ENCODE measurements at regions not wholly inside any gene's neighbourhood (a gene's known extent, or its start where the extent isn't known, plus 50 kb on each side); places are given as distances from the start of the nearest gene placed in this dataset.

DNA sequence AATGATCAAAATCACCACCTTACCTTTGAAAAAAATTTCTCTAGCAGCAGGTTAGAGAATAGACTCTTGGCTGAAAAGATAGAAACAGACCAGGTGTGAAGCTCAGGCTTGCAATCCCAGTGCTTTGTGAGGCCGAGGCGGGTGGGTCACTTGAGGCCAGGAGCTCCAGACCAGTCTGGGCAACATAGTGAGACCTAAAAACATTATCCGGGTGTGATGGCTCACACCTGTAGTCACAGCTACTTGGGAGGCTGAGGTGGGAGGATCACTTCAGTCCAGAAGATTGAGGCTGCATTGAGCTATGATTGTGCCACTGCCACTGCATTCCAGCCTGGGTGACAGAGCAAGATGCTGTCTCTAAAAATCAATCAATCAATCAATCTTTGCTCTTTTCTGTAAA lies 105.3 kb upstream of the TBX3 start:
- Mint-ChIP-seq H3K9me3 (ENCODE audit: unreplicated experiment) (no peaks in the 10 kb centered on the region), H3K36me3 (ENCODE audit: insufficient read depth, unreplicated experiment) (peaks cover 5% of the 10 kb centered on the region), H3K4me3 (ENCODE audit: unreplicated experiment) (no peak overlapping the region), H3K4me1 (ENCODE audit: insufficient read depth, unreplicated experiment) (no peaks in the 10 kb centered on the region), H3K27ac (ENCODE audit: low read depth, unreplicated experiment) (no peak overlapping the region), H3K27me3 (ENCODE audit: insufficient read depth, unreplicated experiment) (no peaks in the 10 kb centered on the region)
- ChIA-PET POLR2A (no interaction called here), CTCF (no interaction called here)
- DNase-seq (ENCODE audit: unreplicated experiment): no peak
- TF ChIP-seq, protein P1, sequence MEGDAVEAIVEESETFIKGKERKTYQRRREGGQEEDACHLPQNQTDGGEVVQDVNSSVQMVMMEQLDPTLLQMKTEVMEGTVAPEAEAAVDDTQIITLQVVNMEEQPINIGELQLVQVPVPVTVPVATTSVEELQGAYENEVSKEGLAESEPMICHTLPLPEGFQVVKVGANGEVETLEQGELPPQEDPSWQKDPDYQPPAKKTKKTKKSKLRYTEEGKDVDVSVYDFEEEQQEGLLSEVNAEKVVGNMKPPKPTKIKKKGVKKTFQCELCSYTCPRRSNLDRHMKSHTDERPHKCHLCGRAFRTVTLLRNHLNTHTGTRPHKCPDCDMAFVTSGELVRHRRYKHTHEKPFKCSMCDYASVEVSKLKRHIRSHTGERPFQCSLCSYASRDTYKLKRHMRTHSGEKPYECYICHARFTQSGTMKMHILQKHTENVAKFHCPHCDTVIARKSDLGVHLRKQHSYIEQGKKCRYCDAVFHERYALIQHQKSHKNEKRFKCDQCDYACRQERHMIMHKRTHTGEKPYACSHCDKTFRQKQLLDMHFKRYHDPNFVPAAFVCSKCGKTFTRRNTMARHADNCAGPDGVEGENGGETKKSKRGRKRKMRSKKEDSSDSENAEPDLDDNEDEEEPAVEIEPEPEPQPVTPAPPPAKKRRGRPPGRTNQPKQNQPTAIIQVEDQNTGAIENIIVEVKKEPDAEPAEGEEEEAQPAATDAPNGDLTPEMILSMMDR (IDR thresholded peaks at IDR 0.05; ENCODE audit: unreplicated experiment): no peak
- intact Hi-C loops (cut with micrococcal nuclease): no loop called here
- no TSS peak for BruUV-seq (replicated peaks)

DNA sequence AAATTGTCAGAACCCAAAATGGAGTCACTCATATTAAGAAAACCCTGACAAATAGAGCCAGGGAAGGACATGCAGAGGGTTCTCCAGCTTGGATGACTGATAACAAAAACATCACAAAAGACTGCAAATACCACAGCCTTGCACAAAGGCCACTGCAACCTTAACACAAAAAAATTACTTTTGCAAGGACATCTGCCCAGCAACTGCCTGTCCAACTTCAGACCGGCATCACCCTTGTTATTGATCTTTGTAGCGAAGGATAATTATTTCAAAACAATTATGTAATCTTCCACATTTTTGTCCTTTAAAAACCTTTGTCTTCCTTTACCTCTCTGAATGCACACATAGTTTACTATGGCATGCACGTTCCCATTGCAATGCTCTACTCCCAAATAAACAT lies 100.6 kb upstream of the TBX3 start:
- Mint-ChIP-seq H3K36me3 (ENCODE audit: insufficient read depth, unreplicated experiment) (peaks cover 5% of the 10 kb centered on the region), H3K9me3 (ENCODE audit: unreplicated experiment) (no peaks in the 10 kb centered on the region), H3K4me1 (ENCODE audit: insufficient read depth, unreplicated experiment) (peaks cover under 1% of the 10 kb centered on the region), H3K27me3 (ENCODE audit: insufficient read depth, unreplicated experiment) (no peaks in the 10 kb centered on the region), H3K4me3 (ENCODE audit: unreplicated experiment) (no peak overlapping the region), H3K27ac (ENCODE audit: low read depth, unreplicated experiment) (no peak overlapping the region)
- intact Hi-C loops (cut with micrococcal nuclease): no loop called here
- TF ChIP-seq, protein P1 (IDR thresholded peaks at IDR 0.05; ENCODE audit: unreplicated experiment): no peak
- POLR2A ChIA-PET: interaction anchor here (1.1 kb wide), 1 partner anchor 100 kb away, joined by 3 read pairs; the partner anchor contains the start of gene TBX3
- BruUV-seq (replicated peaks): no TSS peak
- no peak for DNase-seq (ENCODE audit: unreplicated experiment)
- CTCF ChIA-PET: interaction anchor here (0.6 kb wide), 2 partner anchors 11 to 658 kb away, joined by 3 read pairs; no protein-coding TSS in a partner anchor

DNA sequence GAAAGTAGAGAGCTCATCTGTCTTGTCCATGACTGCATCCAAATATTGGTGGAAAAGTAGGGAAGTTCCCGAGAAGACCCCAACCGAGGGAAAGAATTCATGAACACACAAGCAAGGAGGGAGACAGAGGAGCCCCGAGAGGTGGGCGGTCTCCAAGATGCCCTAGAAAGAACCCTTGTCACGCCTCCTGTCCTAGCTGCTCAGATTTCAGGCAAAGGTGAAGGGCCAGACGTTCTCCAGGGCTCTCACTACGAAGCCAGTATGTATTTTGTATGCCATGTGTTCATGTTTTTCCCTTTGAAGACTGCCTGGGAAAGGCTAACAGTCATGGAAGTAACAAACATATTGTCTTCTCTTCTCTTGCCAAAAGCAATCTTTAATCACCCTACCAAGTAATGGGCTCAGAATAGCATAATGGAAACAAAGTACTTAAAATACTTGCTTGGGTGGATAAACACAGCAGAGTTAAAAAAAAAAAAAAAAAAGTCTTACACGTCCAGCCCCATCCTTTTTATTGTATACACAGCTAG lies 99.2 kb upstream of the TBX3 start:
- no TSS peak for BruUV-seq (replicated peaks)
- no peaks in the 10 kb centered on the region for H3K9me3 Mint-ChIP-seq (ENCODE audit: unreplicated experiment)
- POLR2A ChIA-PET: interaction anchor here (0.6 kb wide), 1 partner anchor 154 kb away, joined by 3 read pairs; no protein-coding TSS in a partner anchor

DNA sequence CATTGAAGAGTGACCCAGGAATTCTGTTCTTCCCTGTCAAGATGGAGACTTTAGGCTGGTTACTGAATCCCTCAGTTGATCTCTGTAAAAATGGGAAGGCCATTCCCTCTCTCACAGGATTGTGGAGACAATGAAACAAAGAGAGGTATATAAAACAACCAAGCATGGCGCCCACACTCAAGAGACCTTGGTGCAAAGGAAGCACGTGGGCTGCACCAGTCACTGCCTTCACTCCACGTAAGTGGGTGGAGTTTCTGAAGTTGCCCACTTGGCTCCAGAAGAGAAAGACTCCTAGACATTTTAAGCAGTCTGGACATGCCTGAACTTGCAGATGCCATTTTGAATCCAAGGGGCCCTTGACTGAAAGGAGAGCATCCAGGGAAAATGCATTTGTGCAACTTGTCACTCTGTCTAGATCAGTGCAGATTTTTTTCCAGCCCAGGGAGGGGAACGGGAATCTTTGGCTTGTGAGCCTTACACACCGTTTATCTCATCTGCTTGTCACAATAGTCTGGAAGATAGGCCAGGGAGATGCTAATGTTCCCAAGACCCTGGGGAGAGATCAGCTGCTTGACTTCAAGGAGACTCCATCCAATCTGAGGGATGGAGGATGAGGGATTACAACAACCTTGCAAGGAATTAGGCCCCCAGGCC lies 96.9 kb upstream of the TBX3 start:
- Mint-ChIP-seq H3K27me3 (ENCODE audit: insufficient read depth, unreplicated experiment) (no peaks in the 10 kb centered on the region), H3K36me3 (ENCODE audit: insufficient read depth, unreplicated experiment) (no peaks in the 10 kb centered on the region), H3K27ac (ENCODE audit: low read depth, unreplicated experiment) (peak overlapping the region; percentile 49), H3K9me3 (ENCODE audit: unreplicated experiment) (no peaks in the 10 kb centered on the region), H3K4me3 (ENCODE audit: unreplicated experiment) (no peak overlapping the region), H3K4me1 (ENCODE audit: insufficient read depth, unreplicated experiment) (peaks cover 11% of the 10 kb centered on the region)
- BruUV-seq (replicated peaks): no TSS peak
- DNase-seq (ENCODE audit: unreplicated experiment): peak; percentile 18
- intact Hi-C loops (cut with micrococcal nuclease): no loop called here
- TF ChIP-seq, protein P1 (IDR thresholded peaks at IDR 0.05; ENCODE audit: unreplicated experiment): no peak
- ChIA-PET CTCF (no interaction called here), POLR2A (no interaction called here)

More for the DNA sequence above, 99.2 kb upstream of the TBX3 start:
- H3K27me3 Mint-ChIP-seq (ENCODE audit: insufficient read depth, unreplicated experiment): no peaks in the 10 kb centered on the region
- H3K4me1 Mint-ChIP-seq (ENCODE audit: insufficient read depth, unreplicated experiment): peaks cover 5% of the 10 kb centered on the region
- no peak for DNase-seq (ENCODE audit: unreplicated experiment)
- no peak overlapping the region for H3K27ac Mint-ChIP-seq (ENCODE audit: low read depth, unreplicated experiment)
- H3K4me3 Mint-ChIP-seq (ENCODE audit: unreplicated experiment): no peak overlapping the region
- intact Hi-C loops (cut with micrococcal nuclease): no loop called here
- peaks cover 5% of the 10 kb centered on the region for H3K36me3 Mint-ChIP-seq (ENCODE audit: insufficient read depth, unreplicated experiment)
- TF ChIP-seq, protein P1 (IDR thresholded peaks at IDR 0.05; ENCODE audit: unreplicated experiment): no peak
- CTCF ChIA-PET: interaction anchor here (0.6 kb wide), 2 partner anchors 72 to 1751 kb away, joined by 3 read pairs; no protein-coding TSS in a partner anchor
